GM19351 (cell line): ENCODE measurements at regions not wholly inside any gene's neighbourhood (a gene's known extent, or its start where the extent isn't known, plus 50 kb on each side); places are given as distances from the start of the nearest gene placed in this dataset.
"Not testable (repeated sequence)": the region's sequence is repeated elsewhere in the genome, so short reads cannot be mapped to it uniquely, and the experiment has no call there.

ENCODE experiments used
- ATAC-seq: cut with Tn5 transposase; IDR thresholded peaks from one replicate; pipeline ENCODE4 v1.9.1; 2021; ENCODE audit warnings: mild to moderate bottlenecking, moderate library complexity; ENCODE audit not compliant: unreplicated experiment

DNA sequence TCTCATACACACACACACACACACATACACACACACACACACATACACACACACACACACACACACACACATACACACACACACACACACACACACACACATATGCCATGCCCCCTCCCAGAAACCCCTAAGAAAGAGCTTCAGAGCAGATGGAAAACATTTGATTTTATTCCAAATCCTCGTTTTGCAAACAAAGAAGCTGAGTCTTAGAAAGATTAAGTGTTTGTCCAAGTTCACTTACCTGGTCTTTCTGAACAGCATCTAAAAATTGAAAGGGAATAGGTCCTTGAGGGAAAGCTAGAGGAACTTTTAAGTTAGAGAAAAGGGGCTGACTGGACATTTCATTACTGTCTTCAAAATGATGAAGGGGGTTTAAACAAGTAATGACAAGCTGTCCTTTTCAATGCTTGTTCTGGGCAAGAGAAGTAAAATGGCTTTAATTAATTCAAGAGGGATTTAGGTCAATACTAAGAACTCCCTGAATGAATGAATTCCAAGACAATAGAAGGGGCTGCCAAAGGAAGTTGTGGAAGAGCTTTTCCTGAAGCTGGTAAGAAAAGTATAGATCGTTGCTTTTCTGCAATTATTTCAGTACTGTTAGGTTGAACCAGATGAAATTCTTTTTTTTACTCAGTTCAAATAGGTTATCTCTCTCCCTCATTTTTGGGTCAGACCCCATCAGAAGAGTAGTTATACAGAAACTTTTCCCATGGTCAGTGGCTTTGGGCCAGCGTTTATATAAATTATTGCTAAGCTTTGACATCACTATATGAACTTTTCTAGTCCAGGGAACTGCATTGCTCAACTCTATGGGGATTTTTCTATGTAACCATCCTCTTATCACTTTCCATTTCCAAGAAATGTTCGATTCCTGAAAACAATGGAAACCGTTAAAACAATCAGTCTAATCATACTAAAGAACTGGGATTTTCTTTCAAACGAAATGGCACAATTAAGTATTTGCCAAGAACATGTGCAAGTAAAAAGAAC, 261.4 kb downstream of the MTERF1 start:
- ATAC-seq, result no peak

DNA sequence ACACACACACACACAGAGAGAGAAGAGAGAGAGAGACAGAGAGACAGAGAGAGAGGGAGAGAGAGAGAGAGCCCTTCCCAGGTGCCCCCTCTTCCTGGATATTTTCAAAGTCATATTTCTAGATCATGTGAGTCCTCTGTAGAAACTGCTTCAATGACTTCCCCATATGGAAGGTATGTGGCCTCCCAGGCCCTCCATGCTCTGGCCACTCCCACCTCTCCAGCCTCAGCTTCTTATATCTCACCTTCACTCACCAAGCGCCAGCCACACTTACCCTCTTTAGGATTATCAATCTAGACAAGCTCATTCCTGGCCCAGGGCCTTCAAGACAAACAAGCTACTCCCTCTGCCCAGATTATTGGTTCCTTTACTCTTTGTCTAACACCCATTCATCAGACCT, 259.7 kb downstream of the MTERF1 start:
- no peak for ATAC-seq

DNA sequence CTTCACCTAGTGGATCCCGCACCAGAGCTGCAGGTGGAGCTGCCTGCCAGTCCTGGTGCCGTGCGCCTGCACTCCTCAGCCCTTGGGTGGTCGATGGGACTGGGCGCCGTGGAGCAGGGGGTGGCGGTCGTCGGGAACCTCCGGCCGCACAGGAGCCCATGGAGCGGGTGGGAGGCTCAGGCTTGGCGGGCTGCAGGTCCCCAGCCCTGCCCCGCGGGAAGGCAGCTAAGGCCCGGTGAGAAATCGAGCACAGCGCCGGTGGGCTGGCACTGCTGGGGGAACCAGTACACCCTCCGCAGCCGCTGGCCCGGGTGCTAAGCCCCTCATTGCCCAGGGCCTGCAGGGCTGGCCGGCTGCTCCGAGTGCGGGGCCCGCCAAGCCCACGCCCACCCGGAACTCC, 253.2 kb downstream of the MTERF1 start:
- ATAC-seq, result not testable (repeated sequence)

DNA sequence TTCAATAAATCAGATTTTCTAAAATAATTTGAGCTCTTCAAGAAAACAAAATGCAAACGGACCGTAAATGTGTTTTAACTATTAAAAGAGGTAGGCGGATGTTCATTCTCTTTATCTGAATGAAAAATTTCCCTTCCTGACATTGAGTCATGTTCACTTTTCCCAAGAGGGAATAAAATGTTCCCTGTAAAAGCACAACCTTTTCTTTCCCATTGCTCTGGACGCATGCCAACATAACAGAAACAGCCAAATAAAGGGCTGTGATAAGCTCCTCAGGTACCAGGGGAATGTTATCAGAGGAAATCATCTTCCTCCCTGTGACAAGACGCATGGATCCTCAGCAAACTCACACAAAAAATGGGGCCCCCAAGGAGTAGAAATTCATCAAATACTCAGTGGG, 251.8 kb downstream of the MTERF1 start:
- no peak for ATAC-seq

- ATAC-seq, result no peak
Observed at GRCh38 chr7:91630581-91631380, 249.7 kb downstream of the MTERF1 start.

DNA sequence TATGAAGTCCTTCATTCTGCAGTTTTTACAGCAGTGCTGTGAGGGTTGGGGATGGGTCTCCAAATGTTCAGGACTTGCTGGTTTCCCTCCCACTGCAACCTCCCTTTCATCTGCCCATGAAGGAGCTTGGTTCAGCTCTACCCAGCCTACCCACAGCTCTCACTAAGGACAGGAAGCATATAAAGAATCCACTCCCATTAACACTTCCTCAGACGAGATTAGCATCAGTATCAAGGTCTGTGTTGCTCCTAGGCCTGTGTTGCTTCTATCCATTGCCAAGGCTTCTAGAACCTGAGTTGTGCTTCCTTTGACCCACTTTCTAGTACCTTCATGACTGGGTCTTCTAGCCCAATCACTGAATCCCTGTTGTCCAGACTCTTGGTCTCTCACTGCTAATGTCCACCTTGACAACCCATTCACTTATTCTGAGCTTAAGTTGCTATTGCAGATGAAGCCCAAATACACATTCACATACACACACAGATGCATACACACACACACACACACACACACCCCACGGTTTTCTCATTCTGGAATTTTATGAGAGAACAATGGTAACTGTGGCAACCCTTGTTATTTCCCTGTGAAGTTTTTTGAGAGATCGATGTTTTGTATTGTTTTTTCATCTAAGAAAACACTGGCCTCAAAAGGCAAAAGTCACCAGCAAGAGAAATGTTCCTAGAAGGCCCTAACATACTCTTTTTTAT, 248.1 kb downstream of the MTERF1 start:
- ATAC-seq, result no peak

GRCh38 chr7:91633013-91633441, 247.5 kb downstream of the MTERF1 start:
- no peak for ATAC-seq

- no peak for ATAC-seq
Observed at GRCh38 chr7:91634485-91635177, 245.9 kb downstream of the MTERF1 start.

DNA sequence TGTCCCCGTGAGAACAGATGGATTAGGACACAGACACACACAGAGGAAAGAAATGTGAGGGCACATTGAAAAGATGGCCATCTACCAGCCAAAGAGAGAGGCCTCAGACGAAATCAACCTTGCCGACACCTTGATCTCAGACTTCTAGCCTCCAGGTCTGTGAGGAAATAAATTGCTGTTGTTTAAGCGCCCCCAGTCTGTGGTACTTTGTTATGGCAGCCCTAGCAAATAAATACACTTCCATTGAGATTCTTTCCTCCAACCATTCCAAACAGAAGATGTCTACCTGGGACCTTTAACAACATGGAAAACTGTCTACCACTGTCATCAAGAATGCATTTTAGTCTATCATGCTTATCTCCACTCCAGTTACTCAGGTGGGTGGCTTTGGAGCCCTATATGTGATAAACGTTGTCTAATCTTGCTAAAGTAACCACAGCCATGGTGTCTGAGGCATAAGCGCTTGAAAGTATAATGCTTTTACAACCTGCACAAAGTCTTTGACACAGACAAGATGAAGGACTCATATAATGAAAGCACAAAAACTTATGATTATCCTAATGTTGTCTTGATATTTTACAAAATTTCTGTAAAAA, 244.3 kb downstream of the MTERF1 start:
- ATAC-seq, result peak; percentile 77

GRCh38 chr7:91636728-91637127, 243.8 kb downstream of the MTERF1 start:
- ATAC-seq, result no peak

- no peak for ATAC-seq
Observed at GRCh38 chr7:91644256-91644655, 236.2 kb downstream of the MTERF1 start.

GRCh38 chr7:91645542-91645941, 235.0 kb downstream of the MTERF1 start:
- no peak for ATAC-seq

DNA sequence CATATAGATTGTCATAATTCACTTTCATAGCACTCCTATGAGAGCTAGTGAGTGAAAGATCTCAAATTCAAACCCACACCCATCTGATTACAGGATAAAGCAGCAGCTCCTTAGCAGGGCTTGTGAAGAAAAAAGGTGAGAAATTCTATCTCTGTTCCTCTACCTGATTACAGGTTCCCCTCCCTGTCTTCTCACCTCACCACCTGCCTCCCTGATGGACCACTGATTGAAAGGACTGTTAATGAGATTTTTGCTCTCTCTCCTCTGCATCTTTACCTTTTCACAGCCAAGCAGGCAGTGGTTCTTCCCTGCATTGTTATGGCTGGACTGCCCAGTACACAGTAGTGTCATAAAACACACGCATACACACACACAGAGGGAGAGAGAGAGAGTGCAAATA, 228.5 kb downstream of the MTERF1 start:
- no peak for ATAC-seq

DNA sequence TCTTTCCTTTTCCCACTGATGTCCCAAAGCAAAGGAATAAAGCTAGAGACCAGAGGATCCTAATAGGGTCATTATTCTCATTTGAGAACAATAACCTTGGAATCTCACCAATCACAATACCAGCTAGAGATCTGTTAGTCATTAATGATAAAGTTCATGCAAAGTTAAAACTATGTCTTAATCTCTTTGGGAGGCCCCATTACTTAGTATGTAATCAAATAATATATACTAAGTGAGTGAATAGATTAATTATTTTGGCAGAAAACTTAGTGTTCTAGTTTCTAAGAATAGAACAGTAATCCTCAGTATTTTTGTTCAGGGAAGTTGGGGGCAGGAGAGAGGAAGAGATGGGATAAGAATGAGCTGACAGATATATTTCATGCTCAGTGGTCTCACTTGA, 227.2 kb downstream of the MTERF1 start:
- no peak for ATAC-seq

GRCh38 chr7:91655656-91656055, 224.8 kb downstream of the MTERF1 start:
- ATAC-seq, result no peak

DNA sequence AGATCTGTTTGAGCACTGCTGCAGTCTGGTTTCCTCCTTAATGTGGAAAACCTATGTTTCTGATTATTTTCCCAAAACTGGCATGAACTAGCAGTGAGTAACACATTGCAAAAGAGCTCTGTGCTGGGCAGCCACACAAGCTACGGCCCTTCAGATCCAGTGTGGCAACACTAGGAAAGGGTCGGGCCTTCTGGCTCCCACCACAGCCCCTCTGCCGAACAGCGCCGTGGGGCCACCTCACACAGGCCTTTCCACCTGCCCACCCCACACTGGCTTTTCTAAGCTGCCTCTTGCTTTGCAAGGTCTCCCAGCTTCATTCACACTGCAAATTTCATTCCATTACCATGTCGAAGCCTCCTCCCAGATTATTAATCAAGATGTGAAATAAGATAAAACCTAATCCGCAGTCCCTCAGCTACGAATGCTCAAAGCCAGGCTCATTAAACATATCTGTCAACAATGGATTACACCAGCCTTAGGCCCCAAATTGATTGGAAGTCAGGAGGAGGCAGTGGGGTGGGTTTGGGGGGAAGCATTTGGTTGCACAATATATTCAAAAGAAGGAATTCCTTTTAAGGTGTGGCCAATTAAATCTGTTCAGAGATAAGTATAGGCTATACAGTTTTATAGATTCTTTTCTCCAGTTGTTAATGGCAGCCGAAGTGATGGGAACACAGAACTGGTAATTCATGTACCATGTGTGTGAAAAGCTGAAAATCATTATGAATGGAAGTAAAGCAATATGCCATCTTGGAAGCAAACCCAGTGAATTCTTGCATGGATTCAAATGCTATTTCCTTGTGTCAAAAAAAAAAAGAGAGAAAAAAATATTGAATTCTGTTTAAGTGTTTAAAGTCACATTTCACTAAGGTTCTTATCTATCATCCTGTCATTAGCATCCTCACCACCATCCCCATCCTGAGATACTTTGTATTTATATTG, 223.7 kb downstream of the MTERF1 start:
- no peak for ATAC-seq

DNA sequence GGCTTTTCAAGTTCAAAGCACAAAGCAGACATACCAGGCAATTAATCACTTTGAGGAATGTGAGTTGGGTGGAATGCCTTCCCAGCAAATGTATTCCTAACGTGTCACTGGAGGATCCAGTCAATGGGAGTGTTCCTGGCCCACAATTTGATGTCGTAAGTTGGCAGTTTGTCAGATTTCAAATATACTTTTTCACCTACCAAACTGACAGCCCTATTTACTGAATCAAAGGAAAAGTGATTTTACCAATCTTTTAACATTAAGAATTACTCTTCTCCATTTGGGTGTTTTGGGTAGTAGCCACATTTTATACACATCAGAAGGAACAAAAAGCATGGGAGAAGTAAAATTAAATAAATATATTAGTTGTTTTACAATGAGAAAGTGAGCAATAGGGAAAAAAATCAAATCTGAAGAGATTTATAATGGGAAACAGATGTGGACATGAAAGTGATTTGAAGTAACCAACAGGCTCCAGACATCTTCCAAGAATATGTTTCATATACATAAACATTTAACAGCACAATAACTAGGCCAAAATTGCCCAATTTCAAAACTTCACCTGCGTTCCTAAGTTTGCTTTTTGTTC, 222.9 kb downstream of the MTERF1 start:
- no peak for ATAC-seq

DNA sequence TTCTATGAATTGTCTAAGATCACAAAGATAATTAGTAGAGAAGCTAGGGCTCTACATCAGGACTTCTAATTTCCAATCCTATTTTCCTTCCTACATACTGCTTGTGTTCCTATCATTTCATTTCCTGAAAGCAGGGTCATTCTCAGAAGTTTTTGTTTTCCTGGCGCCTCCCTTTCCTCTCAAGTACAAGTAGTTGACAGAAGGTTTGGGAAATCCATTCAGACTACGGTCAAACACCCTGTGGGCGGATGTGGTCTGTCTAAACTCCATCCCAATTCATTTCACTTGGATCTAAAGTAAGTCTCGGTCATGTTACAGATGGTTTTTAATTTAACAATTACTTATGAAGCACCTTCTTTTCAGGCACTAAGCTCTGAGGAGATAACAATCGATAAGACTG, 221.4 kb downstream of the MTERF1 start:
- ATAC-seq, result no peak
